Activated naive CD4-positive, alpha-beta T cell treated with anti-CD3 and anti-CD28 coated beads, Interleukin-2, amount 50 U/mL, for 24 hours (primary cell): ENCODE measurements at regions not wholly inside any gene's neighbourhood (a gene's known extent, or its start where the extent isn't known, plus 50 kb on each side); places are given as distances from the start of the nearest gene placed in this dataset.

Source experiments
- H3K27ac Mint-ChIP-seq: one replicate; pipeline ENCODE4 v1.8.0; 2021; ENCODE audit warnings: mild to moderate bottlenecking, mixed read lengths
- H3K27me3 Mint-ChIP-seq: one replicate; pipeline ENCODE4 v1.8.0; 2021; ENCODE audit warnings: mixed read lengths
- H3K36me3 Mint-ChIP-seq: one replicate; pipeline ENCODE4 v1.8.0; 2021; ENCODE audit warnings: mixed read lengths
- H3K4me1 Mint-ChIP-seq: one replicate; pipeline ENCODE4 v1.8.0; 2021; ENCODE audit warnings: mixed read lengths
- H3K4me3 Mint-ChIP-seq: one replicate; pipeline ENCODE4 v1.8.0; 2021; ENCODE audit warnings: mild to moderate bottlenecking, mixed read lengths
- H3K9me3 Mint-ChIP-seq: one replicate; pipeline ENCODE4 v1.8.0; 2021; ENCODE audit warnings: mixed read lengths

DNA sequence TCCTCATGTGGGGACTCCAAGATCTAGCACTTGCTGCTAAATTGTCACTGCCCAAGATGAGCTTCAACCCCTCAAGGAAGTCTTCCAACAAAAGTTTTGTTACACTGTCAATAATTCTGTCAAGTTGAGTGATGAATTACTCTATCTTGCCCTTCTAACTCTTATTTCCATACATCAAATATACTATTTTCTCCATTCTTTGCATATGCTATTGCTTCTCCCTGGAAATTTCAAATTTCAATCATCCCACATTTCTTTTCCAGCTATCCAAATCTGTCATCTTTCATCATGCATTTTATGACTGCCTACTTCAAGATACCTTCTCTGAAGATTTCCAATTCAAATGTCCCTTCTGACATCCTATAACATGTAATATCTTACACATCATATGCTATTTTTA is 175.2 kb upstream of the KCND2 start:
- H3K4me3 Mint-ChIP-seq = no peak overlapping the region
- peaks cover 5% of the 10 kb centered on the region for H3K9me3 Mint-ChIP-seq
- no peaks in the 10 kb centered on the region for H3K36me3 Mint-ChIP-seq
- H3K4me1 Mint-ChIP-seq = no peaks in the 10 kb centered on the region
- no peak overlapping the region for H3K27ac Mint-ChIP-seq
- H3K27me3 Mint-ChIP-seq = no peaks in the 10 kb centered on the region

DNA sequence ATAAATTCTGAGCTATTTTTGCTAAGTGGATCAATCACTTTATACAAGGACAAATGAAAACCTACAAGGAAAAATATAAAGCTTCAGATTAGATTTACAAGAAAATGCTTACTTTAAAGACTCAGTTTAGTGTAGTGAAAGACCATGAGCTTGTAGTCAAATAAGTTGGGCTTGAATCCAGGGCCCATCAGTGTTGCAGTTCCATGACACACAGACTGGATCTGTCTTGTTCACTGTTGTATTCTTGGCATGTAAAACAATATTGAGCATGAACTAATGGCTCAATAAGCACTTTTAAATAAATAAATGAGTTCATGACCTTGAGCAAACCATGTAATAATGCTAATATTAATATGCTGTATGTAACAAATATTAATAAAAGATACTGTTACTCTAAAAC is 164.6 kb upstream of the KCND2 start:
- Mint-ChIP-seq H3K27me3 (no peaks in the 10 kb centered on the region), H3K27ac (no peak overlapping the region), H3K36me3 (no peaks in the 10 kb centered on the region), H3K9me3 (peaks cover 4% of the 10 kb centered on the region), H3K4me3 (no peak overlapping the region), H3K4me1 (no peaks in the 10 kb centered on the region)

- Mint-ChIP-seq H3K27ac (no peak overlapping the region), H3K36me3 (no peaks in the 10 kb centered on the region), H3K4me3 (no peak overlapping the region), H3K4me1 (no peaks in the 10 kb centered on the region), H3K27me3 (no peaks in the 10 kb centered on the region), H3K9me3 (peaks cover 4% of the 10 kb centered on the region)
Measured at GRCh38 chr7:120110169-120110568, 162.8 kb upstream of the KCND2 start.

DNA sequence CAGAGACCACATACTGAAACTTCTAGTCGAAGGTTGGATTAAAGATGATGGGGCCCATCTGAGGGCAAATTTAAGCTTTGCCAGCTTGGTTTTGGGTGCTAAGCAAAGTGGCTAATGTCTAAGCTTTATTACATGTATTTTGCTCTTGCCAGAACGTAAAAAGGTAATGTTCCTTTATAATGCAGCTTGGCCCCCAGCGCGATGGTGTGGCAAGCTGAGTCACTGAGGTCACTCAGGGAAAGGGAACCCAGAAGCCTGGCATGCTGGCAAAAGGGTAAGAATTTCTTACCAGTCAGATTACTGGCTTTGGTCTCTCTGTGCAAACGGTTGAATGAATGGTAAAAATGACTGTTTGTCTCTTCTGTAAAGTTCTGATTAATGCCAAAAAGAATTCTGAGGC is 158.3 kb upstream of the KCND2 start:
- no peaks in the 10 kb centered on the region for H3K4me1 Mint-ChIP-seq
- peaks cover 4% of the 10 kb centered on the region for H3K9me3 Mint-ChIP-seq
- H3K27me3 Mint-ChIP-seq = no peaks in the 10 kb centered on the region
- no peaks in the 10 kb centered on the region for H3K36me3 Mint-ChIP-seq
- no peak overlapping the region for H3K4me3 Mint-ChIP-seq
- no peak overlapping the region for H3K27ac Mint-ChIP-seq

- H3K36me3 Mint-ChIP-seq = no peaks in the 10 kb centered on the region
- H3K4me3 Mint-ChIP-seq = no peak overlapping the region
- H3K9me3 Mint-ChIP-seq = peaks cover 11% of the 10 kb centered on the region
- no peaks in the 10 kb centered on the region for H3K4me1 Mint-ChIP-seq
- H3K27ac Mint-ChIP-seq = no peak overlapping the region
- H3K27me3 Mint-ChIP-seq = no peaks in the 10 kb centered on the region
Measured at GRCh38 chr7:120123528-120123927, 149.4 kb upstream of the KCND2 start.

- Mint-ChIP-seq H3K4me1 (no peaks in the 10 kb centered on the region), H3K36me3 (no peaks in the 10 kb centered on the region), H3K27me3 (no peaks in the 10 kb centered on the region), H3K27ac (no peak overlapping the region), H3K4me3 (no peak overlapping the region), H3K9me3 (peaks cover 18% of the 10 kb centered on the region)
Measured at GRCh38 chr7:120131096-120131839, 141.7 kb upstream of the KCND2 start.

DNA sequence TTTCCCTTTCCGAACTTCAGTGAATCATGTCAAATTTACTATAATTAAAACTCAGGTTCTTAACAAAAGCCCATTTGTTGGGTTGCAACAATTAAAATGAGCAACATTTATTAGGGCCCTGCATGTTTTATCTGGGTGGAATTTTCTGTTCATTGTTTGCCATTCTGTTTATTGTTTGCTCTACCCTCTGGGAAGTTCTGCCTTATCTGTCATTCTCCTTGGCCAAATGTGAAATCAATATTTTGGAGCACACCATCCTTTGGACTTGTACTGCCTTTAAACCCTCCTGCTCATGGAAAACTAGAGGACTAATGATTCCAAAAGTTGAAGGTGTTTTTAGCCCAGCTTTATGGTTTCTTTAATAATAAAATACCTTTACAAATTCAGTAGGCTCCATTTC is 134.5 kb upstream of the KCND2 start:
- H3K4me1 Mint-ChIP-seq = no peaks in the 10 kb centered on the region
- no peaks in the 10 kb centered on the region for H3K36me3 Mint-ChIP-seq
- H3K4me3 Mint-ChIP-seq = no peak overlapping the region
- no peak overlapping the region for H3K27ac Mint-ChIP-seq
- no peaks in the 10 kb centered on the region for H3K27me3 Mint-ChIP-seq
- H3K9me3 Mint-ChIP-seq = peaks cover 3% of the 10 kb centered on the region

DNA sequence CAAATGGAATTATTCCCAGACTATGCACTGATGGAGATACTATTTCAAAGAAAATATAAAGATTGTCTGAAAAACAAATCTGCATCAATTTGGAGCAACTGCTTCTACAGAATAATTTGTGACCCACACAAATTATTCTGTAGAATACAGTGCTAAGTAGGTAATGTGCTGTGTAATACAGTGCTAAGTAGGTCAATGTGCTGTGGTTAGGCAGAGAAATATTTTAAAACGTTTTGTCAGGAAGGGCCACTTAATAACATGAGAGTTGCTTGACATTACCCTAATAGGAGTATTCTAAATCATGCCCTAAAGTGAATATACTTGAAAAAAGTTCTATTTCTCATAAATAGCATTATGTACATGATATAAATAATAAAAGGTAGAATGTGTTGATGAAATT is 116.5 kb upstream of the KCND2 start:
- no peak overlapping the region for H3K27ac Mint-ChIP-seq
- H3K9me3 Mint-ChIP-seq = no peaks in the 10 kb centered on the region
- H3K4me3 Mint-ChIP-seq = no peak overlapping the region
- no peaks in the 10 kb centered on the region for H3K27me3 Mint-ChIP-seq
- H3K36me3 Mint-ChIP-seq = no peaks in the 10 kb centered on the region
- no peaks in the 10 kb centered on the region for H3K4me1 Mint-ChIP-seq

DNA sequence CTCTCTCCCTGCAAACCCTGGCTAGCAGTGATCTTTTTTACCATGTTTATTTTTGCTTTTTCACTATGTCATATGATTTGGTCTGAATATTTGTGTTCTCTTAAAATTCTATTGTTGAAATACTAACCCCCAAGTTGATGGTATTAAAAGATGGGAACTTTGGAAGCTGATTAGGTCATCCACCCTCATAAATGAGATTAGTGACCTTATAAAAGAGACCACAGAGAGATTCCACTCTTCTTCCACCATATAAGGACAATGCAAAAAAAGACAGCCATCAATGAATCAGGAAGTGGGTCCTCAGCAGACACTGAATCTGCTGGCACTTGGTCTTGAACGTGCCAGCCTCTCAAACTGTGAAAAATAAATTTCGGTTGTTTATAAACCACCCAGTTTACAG is 112.8 kb upstream of the KCND2 start:
- peaks cover 5% of the 10 kb centered on the region for H3K9me3 Mint-ChIP-seq
- H3K27ac Mint-ChIP-seq = no peak overlapping the region
- H3K4me1 Mint-ChIP-seq = no peaks in the 10 kb centered on the region
- no peaks in the 10 kb centered on the region for H3K36me3 Mint-ChIP-seq
- H3K27me3 Mint-ChIP-seq = no peaks in the 10 kb centered on the region
- H3K4me3 Mint-ChIP-seq = no peak overlapping the region

- H3K4me1 Mint-ChIP-seq = no peaks in the 10 kb centered on the region
- H3K27ac Mint-ChIP-seq = no peak overlapping the region
- no peaks in the 10 kb centered on the region for H3K36me3 Mint-ChIP-seq
- no peak overlapping the region for H3K4me3 Mint-ChIP-seq
- H3K27me3 Mint-ChIP-seq = no peaks in the 10 kb centered on the region
- H3K9me3 Mint-ChIP-seq = peaks cover 9% of the 10 kb centered on the region
Measured at GRCh38 chr7:120163449-120163848, 109.5 kb upstream of the KCND2 start.

- H3K4me1 Mint-ChIP-seq = no peaks in the 10 kb centered on the region
Measured at GRCh38 chr7:120165227-120165626, 107.7 kb upstream of the KCND2 start.

GRCh38 chr7:120168066-120168465 is 104.9 kb upstream of the KCND2 start:
- no peaks in the 10 kb centered on the region for H3K27me3 Mint-ChIP-seq
- H3K27ac Mint-ChIP-seq = no peak overlapping the region
- H3K9me3 Mint-ChIP-seq = peaks cover 7% of the 10 kb centered on the region
- H3K4me3 Mint-ChIP-seq = no peak overlapping the region
- H3K36me3 Mint-ChIP-seq = no peaks in the 10 kb centered on the region
- no peaks in the 10 kb centered on the region for H3K4me1 Mint-ChIP-seq

More at GRCh38 chr7:120165227-120165626, 107.7 kb upstream of the KCND2 start:
- Mint-ChIP-seq H3K27me3 (no peaks in the 10 kb centered on the region), H3K27ac (no peak overlapping the region), H3K9me3 (peaks cover 9% of the 10 kb centered on the region), H3K36me3 (no peaks in the 10 kb centered on the region), H3K4me3 (no peak overlapping the region)

GRCh38 chr7:120169996-120170783 is 102.8 kb upstream of the KCND2 start:
- no peaks in the 10 kb centered on the region for H3K4me1 Mint-ChIP-seq
- H3K9me3 Mint-ChIP-seq = peaks cover 4% of the 10 kb centered on the region
- H3K4me3 Mint-ChIP-seq = no peak overlapping the region
- H3K36me3 Mint-ChIP-seq = no peaks in the 10 kb centered on the region
- no peak overlapping the region for H3K27ac Mint-ChIP-seq
- H3K27me3 Mint-ChIP-seq = no peaks in the 10 kb centered on the region

DNA sequence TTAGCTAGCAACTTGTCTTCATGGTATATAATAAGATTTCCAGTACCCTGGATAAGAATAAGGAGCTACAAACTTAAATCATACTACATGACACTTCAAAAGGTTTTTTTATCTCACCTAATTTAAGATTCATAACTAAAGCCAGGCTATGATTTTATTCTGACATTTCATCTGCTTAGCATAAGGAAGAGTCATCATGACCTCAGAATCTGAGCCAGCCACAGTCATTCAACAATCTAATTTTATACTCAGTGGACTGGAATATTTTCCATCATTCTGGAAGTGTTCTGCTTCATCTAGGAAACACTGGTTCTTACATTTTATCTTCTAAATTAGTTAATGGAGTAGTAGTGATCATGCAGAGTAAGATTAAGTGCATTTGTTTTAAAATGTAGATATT is 102.1 kb upstream of the KCND2 start:
- Mint-ChIP-seq H3K27me3 (no peaks in the 10 kb centered on the region), H3K36me3 (no peaks in the 10 kb centered on the region), H3K4me1 (no peaks in the 10 kb centered on the region), H3K27ac (no peak overlapping the region), H3K4me3 (no peak overlapping the region), H3K9me3 (peaks cover 4% of the 10 kb centered on the region)

DNA sequence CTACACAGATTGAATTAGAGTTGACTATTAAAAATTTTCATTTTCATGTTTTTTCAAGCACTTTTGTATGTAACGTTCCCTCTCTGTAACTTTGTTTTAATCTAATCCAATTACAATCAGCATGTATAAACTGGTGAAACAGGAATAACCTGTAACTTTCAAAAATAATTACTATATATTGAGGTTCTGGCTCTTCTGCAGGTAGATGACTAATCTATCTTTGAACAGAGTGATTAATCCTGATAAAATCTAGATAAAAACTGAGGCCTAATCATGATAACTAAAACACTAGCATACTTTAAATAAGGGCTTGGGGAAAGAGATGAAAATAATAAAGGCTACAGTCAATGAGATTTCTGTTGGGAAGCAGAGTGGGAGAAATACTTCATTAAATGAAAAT is 101.6 kb upstream of the KCND2 start:
- H3K36me3 Mint-ChIP-seq = no peaks in the 10 kb centered on the region
- no peak overlapping the region for H3K27ac Mint-ChIP-seq
- H3K4me1 Mint-ChIP-seq = no peaks in the 10 kb centered on the region
- no peaks in the 10 kb centered on the region for H3K9me3 Mint-ChIP-seq
- no peaks in the 10 kb centered on the region for H3K27me3 Mint-ChIP-seq
- H3K4me3 Mint-ChIP-seq = no peak overlapping the region

GRCh38 chr7:120180221-120180620 is 92.8 kb upstream of the KCND2 start:
- H3K9me3 Mint-ChIP-seq = peaks cover 9% of the 10 kb centered on the region
- H3K4me3 Mint-ChIP-seq = no peak overlapping the region
- H3K27me3 Mint-ChIP-seq = no peaks in the 10 kb centered on the region
- H3K36me3 Mint-ChIP-seq = no peaks in the 10 kb centered on the region
- H3K27ac Mint-ChIP-seq = no peak overlapping the region
- no peaks in the 10 kb centered on the region for H3K4me1 Mint-ChIP-seq
